ENCODE measurements at regions not wholly inside any gene's neighbourhood (a gene's known extent, or its start where the extent isn't known, plus 50 kb on each side); places are given as distances from the start of the nearest gene placed in this dataset.

- no peak for TF ChIP-seq CTCF (IDR thresholded peaks at IDR 0.05)
- TF ChIP-seq POLR2A (IDR thresholded peaks at IDR 0.05), result no peak
Measured at GRCh38 chr4:116953947-116954346, 131.4 kb downstream of the TRAM1L1 start.

All from heart left ventricle (tissue), 13 donors.